NCI-H1105 treated with DMSO at 0.1 percent for 48 hours (cell line): ENCODE measurements at regions not wholly inside any gene's neighbourhood (a gene's known extent, or its start where the extent isn't known, plus 50 kb on each side); places are given as distances from the start of the nearest gene placed in this dataset.
"Not testable (repeated sequence)": the region's sequence is repeated elsewhere in the genome, so short reads cannot be mapped to it uniquely, and the experiment has no call there.

Source experiments
- DNase-seq: peaks from one replicate; lab custom pipeline; 2025; lab: John Stamatoyannopoulos, UW

- no peak for DNase-seq
Observed at GRCh38 chr4:118587116-118587831, 97.9 kb upstream of the METTL14 start.

GRCh38 chr4:118587946-118588345 lies 97.2 kb upstream of the METTL14 start:
- DNase-seq: no peak

GRCh38 chr4:118589471-118590055 lies 95.6 kb upstream of the METTL14 start:
- DNase-seq: no peak

- peak; percentile 58 for DNase-seq
Observed at GRCh38 chr4:118591339-118592046, 93.7 kb upstream of the METTL14 start.

GRCh38 chr4:118592289-118592688 lies 92.9 kb upstream of the METTL14 start:
- DNase-seq: not testable (repeated sequence)

- DNase-seq: not testable (repeated sequence)
Observed at GRCh38 chr4:118595883-118596282, 89.3 kb upstream of the METTL14 start.

- DNase-seq: not testable (repeated sequence)
Observed at GRCh38 chr4:118625097-118625496, 60.1 kb upstream of the METTL14 start.

- DNase-seq: not testable (repeated sequence)
Observed at GRCh38 chr4:118629697-118630096, 55.5 kb upstream of the METTL14 start.

GRCh38 chr4:118630897-118631296 lies 54.3 kb upstream of the METTL14 start:
- not testable (repeated sequence) for DNase-seq

- DNase-seq: not testable (repeated sequence)
Observed at GRCh38 chr4:118631321-118632050, 53.7 kb upstream of the METTL14 start.

GRCh38 chr4:118633476-118633875 lies 51.7 kb upstream of the METTL14 start:
- not testable (repeated sequence) for DNase-seq

- not testable (repeated sequence) for DNase-seq
Observed at GRCh38 chr4:118634126-118634875, 50.9 kb upstream of the METTL14 start.
